HG03135 (cell line): ENCODE measurements at regions not wholly inside any gene's neighbourhood (a gene's known extent, or its start where the extent isn't known, plus 50 kb on each side); places are given as distances from the start of the nearest gene placed in this dataset.

Experiments
- ATAC-seq: cut with Tn5 transposase; IDR thresholded peaks from one replicate; pipeline ENCODE4 v1.9.1; 2021; ENCODE audit warnings: mild to moderate bottlenecking, moderate library complexity; ENCODE audit not compliant: unreplicated experiment

DNA sequence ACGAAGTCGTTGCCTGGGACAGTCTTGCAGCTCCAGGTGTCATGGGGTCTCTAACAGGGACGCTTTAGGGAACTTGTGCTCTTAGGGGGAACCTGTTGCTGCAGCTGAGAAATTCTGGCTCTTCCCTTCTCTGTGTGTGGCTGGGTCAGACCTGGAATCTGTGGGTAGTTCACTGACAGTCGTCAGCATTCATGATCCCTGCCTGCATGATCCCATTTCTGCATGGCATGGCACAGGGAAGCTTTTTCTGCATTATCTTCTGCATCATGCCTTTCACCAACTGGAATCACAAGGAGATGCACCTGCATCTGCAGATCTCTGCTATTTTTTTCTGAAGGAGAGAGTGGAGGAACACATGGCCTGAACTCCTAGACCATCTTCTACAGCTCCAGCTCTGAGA lies 85.6 kb downstream of the SOX9 start:
- no peak for ATAC-seq

DNA sequence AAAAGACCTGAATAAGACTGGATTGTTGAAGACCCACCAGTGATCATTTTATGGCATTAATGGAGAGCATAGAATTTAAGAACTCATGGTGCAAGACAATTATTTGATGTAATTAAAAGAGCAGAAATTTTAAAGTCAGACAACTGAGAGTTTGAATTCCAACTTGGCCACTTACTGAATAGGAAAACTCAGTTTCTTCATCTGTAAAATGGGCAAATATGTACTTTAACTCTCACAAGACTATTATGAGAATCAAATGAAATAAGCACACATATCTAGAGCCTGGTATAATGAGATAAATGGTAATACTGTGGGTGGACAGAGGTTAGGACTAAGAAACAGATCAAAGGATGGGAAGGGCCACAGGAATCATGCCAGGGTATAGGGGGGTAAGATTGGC lies 88.0 kb downstream of the SOX9 start:
- ATAC-seq, result no peak

DNA sequence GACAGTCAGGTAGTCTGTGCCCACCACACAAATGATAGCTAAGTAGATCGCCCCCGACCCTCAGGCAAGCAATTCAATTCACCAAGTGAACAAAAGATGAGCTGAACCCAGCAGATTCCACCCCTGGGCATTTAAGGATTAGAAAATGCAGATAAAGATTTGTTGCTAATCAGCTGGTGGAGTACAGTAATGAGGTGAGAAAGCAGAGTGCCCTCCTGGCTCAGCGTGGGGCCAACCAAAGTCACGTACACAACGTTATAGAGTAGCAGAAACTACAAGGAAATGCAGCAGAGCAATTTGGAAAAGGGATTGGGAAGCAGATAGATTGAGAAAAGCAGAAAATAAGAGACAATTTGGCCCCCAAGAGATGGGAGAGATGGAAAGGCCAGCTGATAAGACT lies 91.2 kb downstream of the SOX9 start:
- ATAC-seq, result no peak

DNA sequence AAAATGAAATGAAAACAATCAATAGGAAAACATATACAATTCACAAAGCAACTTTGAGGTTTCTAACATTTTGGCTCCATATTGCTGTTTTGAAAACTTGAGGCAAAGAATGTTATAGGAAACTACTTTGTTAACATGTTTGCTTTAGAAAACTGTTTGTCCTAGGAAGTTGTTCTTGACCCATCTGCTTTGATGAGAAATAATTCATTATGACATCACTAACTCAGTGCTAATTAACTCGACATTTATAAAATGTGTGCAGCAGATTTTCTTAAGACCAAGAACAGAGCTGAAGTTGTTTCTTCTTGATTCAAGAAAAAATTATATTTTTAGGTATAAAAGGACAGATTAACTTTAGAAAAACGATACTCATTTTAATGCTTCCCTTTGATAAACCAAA lies 94.7 kb downstream of the SOX9 start:
- ATAC-seq, result no peak

DNA sequence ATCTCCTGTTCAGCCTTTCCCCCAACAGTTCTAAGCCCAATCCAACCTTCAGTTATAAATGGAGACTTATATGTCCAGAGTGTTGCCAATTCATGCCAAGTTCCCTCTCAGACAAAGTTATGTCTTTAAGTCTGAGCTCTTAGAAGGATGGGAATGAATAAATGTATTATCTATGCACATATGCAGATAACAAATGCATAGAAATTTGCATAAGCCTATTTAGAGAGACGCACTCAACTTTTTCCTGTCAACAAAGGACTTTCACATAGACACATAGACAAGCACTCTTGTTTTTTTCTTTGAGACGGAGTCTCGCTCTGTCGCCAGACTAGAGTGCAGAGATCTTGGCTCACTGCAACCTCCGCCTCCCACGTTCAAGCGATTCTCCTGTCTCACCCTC lies 95.1 kb downstream of the SOX9 start:
- no peak for ATAC-seq

DNA sequence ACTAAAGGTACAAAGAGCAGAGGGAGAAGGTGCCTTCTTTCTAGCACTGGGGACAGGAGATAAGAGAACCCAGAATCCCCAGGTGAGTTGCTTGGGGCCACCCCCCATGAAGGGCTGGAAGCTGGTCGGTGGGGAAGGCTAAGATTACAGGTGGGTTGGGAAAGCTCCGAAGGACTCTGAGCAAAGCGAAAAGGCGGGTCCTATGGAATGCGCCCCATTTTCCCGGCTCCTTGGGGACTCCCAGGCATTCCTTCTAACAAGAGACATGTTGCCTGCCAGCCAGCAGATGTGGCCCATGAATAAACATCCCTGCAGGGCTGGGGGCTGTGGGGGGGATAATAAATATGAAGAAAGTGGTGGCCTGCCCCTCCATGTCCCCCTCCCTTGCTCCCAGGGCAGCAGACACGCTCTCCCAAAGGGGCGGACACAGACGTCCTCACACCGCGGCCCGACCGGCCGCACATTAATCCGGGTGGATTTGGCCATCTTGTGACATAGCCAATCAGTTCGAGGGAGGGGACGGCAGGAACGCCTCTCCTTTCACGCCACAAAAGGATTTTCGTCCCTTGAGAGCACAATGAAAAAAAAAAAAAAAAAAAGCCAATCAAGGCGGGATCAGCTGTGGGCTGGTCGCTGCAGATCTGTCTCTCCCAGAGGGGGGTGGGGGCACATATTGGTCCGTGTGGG lies 98.5 kb downstream of the SOX9 start:
- no peak for ATAC-seq

DNA sequence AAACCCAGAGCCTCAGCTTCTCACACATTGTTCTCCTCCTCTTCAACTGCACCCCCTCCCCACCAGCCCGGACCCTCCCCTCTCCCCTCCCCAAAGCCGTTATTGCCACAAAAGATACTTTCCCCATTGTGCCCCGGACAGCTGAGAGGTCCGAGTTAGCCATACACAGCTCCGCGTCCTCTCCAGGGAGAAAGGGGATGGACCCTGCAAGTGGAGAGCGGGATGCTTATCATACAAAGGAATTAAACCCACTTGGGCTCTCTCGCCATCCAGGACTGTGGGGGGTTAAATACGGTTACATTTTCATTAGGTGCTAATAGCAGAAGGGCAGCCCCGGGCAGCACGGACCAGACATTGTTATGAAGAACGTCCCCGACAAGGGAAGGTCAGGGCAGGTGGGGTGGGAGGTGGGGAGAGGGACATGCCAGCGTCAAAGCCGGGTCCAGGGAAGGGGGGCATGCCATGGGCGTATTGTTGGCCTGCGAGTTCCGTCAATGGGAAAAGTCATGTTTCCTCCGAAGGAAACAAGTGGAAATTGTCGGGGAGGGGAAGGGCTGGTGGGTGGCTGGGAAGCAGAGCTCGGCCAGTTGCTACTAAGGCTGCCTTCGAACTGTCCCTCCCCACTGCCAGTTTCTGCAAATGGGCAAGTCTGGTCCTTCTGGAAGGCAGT lies 99.1 kb downstream of the SOX9 start:
- ATAC-seq, result no peak

DNA sequence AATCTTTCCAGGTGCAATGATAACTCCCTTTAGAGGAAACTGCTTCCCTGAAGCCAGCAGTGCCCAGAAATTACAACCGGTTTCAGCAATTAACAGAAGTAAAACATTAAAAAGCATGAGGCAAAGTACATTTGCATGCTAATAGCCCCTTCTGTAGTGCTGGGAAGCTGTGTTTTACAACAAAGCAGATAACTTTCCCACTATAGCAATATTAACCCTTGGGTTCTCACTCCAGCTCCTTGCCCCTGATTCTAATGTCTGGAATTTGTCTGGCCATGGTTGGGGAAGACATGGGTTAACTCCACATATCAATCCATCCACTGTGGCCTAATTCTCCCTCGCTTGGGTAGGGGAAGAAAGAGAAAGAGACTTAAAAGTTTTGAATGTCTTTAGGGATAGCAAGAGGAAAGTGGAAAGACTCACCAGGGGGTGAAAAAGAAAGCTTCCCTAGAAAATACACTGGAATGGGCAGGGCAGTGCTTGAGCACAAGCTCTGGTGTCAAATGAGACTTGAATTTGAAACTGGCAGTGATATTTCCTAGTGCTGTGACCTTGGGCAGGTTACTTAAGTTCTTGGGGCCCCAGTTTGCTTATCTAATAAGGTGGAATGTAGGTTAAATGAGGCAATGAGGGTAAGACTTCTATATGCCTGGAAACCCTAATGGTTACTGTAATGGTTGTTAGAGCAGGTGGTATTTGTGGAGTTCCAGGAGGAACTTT lies 102.0 kb downstream of the SOX9 start:
- no peak for ATAC-seq

DNA sequence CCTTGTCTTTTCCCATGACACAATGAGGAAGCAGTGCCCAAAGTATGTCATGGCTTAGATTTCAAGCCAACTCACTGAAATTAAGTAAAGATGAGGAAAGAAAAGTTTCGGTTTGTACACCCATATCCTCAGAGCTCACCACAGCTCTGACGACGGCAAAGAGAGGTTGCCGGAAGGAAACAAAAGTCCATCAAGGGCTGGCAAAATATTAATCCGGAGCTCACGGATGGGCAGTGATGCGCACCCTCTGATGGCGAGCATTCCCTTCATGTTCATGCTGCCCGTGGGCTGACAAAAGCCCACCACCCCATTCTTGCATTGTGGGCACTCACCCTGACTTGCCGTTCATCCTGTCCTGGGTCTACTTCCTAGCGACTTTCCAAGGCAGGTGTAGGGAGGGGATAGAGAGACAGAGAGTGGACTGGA lies 103.1 kb downstream of the SOX9 start:
- no peak for ATAC-seq

DNA sequence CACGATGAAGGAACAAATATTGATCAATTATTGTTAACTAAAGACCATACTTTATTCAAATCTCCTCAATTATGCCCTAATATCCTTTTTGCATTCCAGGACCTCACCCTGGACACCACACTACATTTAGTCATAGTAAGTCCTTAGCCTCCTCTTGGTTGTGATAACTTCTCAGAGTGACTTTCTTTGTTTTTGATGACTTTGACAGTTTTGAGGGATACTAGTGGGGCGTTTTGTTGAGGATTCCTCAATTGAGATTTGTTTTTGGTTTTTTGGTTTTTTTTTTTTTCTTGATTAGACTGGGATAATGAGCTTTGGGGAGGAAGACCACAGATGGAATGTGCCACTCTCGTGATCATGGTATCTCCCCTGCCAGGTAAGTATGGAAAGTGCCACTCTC lies 105.5 kb downstream of the SOX9 start:
- no peak for ATAC-seq

DNA sequence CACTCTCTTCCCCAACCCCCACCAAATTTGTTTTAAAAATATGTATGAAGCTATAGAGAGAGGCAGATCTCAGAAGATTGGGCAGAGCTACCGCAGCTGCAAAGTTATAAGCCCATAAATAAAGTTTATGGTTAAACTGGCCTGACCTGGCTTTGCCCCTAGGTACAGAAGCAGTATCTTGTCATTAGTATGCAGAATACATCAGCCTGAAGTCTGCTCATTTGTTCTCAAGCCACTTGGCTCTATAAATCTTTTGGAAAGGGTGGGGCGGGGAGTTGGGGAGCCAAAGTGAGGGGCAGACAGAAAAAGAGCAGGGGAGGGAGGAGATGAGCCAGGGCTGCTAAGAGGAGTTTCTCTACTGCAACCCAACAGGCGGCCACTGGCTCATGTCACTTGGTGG lies 113.2 kb downstream of the SOX9 start:
- no peak for ATAC-seq

DNA sequence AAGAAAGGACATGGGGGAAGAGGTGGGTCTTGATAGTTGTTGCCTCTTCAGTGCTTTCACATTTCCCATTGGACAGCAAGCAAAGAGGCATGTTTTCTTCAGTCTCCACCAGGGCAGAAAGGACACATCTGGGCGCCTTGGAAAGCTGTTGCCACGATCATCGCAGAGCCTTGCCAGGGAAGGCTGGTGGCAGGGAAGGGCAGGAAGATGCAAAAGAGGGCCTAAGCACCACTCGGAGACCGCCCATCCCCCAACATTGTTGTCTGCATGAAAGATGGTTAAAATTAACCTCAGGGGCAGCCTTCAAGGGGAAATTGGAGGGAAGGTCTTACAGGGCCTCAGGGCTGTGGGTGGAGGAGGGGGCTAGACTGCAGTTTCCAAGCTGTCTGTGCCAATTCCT lies 114.2 kb downstream of the SOX9 start:
- ATAC-seq, result no peak

DNA sequence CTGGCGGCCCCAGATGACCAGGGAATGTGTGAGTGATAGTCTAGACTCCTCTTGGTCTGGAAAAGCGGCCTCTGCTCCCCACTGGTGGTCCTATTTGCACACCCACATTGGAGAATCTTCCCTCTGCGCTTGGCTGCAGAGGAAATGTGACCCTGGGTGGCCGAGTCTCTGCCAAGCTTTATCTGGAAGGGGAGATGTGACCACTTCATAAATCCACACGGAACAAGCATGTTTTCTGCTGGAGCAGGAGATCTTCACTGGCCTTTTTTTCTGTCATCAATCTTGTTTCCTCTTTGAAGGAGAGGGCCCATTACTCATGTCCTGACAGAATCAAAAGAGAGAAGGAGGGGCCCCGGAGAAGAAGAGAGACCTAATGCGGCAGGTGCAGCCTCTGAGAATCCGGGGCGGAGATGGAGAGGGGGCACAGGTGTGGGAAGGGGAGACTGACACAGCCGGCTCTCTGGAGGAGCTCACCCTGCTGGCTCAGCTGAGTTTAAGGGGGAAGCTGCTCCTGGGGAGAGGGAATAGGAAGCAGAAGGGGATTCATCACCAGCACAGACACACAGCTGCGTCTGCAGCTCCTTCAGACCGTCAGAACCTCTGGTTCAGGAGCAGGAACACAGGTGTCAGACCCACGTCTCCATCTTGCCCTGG lies 116.3 kb downstream of the SOX9 start:
- ATAC-seq, result no peak

DNA sequence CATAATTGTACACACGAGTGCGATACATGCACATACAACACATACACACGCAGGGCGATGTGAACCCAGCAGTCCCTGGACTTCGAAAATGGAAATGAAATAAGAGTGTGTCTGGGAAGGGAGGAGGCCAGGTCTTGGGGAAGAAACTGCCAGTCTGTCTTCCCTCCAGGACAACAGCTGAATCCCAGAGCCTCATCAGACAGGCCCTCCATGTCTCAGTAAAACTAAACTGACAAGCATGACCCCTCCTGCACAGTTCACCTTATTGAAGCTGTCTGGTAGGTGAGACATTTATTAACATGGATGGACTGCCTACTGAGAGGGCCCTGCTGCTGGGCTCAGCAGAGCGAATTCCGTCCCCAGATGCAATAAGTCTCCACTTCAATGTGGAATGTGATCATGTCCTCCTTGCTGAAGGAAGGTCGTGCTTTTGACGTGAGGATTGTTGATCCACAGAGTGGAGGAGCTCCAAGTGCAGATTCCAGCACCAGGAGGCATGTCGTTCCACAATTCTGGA lies 117.4 kb downstream of the SOX9 start:
- no peak for ATAC-seq

DNA sequence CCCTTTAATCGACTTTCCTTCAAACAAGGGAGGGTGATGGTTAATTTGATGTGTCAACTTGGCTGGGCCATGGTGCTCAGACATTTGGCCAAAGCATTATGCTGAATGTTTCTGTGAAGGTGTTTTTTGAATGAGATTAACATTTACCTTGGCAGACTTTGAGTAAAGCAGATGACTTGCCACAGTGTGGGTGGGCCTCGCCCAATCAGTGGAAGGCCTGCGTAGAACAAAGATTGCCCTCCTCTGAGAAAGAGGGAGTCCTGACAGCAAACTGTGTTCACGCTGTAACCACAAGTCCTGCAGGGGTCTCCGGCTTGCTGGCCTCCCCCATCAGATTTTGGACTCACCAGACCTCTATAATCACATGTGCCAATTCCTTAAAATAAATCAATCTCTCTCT lies 118.7 kb downstream of the SOX9 start:
- ATAC-seq, result no peak

DNA sequence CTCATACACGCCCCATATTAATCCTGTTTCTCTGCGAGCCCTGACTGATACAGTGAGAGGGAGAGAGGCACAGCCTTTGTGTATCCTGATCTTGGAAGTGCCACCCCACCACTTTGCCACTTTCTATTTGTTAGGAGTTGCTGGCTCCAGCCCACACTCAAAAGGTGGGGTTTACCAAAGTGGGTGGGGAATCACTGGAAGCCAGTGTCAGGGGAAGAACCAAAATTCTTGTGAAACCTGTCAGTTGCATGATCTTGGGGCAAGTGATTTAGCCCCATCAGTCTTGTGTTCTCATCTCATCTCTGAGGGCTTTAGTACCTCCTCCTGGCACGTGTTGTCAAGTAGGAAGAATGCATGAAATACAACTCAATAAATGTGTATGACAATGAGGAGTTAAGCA lies 119.5 kb downstream of the SOX9 start:
- ATAC-seq, result no peak

DNA sequence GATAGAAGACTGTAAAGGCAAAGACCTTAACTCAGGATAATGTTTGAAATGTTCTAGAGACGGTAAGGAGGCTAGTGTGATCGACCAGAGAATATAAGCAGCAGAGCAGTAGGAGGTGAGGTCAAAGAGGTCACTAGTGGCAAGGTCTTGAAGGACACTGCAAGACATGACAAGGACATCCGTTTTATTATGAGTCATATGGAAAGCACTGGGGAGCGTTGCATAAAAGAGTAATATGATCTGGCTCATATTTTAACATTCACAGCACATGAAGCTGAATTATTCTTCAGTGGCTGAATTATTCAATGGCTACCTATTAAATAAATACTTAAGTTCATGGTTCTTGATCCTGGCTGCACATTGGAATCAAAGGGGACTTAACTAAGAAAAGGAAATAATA lies 123.7 kb downstream of the SOX9 start:
- no peak for ATAC-seq

DNA sequence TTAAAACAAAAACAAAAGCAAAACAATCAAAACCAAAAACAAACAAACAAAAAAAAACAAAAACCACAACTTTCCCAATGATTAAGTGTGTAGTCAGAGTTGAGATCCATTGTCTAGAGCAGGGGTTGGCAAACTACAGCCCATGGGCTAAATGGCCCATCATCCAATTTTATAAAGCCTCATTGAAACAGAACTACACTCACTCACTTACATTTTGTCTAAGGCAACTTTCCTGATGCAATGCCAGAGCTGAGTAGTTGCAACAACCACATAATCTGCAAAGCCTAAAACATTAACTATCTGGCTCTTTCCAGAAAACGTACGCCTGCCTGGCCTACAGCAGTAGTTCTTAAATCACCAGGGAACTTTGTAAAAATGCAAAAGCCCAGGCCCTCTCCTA lies 124.1 kb downstream of the SOX9 start:
- no peak for ATAC-seq

DNA sequence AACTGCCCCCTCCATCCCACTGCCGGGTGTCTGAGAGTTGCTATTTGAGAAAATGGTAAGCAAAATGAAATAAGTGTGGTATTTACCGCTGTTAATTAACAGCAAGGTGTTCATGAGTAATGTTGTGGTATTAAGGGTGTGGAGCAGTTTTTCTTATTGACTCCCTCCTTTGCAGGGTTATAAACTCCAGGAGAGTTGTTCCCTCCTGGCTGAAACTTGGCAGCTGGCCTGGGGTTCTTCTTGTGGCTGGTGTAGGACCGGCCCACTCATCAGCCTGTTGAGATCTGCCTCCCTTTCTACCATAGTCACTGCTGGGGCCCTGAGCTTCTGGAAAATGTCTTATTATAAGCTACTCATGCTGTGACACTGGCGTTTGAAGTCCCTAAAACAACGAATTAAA lies 128.6 kb downstream of the SOX9 start:
- no peak for ATAC-seq

DNA sequence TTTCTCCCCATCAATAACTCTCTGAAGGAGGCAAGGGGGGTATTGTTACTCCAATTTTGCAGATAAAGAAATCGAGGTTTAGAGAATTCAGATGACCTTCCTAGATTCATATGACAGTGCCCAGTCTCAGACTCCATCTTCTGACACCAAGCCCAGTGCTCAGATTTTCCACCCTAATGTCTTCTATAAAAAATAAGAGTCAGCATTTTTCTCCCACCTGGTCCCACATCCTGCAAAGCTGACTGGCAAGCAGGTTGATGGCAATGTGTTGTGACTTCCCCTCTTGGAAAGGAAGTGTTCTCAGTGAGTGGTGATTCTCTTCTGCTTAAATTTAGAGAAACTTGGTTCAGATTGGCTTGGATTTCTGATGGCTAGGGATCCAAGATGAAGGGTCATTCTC lies 129.4 kb downstream of the SOX9 start:
- ATAC-seq, result no peak

DNA sequence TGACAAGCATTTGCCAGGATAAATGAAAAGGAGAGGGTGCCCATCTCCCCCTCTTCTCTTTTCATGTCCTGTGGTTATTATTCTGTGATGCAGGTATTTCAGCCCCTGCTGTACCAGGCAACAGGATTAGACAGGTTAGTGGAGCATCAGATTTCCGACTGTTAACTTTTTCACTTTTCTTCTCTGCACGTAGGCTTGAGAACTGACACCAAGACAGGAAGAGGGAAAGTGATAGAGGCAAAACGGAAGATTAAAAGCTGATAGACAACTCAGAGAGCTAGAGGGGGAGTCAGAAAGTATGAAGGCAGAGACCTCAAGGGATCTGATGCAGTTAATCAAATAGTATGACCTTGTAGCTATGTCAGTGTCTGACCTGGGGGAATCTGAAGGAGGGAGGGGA lies 132.8 kb downstream of the SOX9 start:
- ATAC-seq, result no peak
